Vagina (tissue), 2 donors: ENCODE measurements at regions not wholly inside any gene's neighbourhood (a gene's known extent, or its start where the extent isn't known, plus 50 kb on each side); places are given as distances from the start of the nearest gene placed in this dataset.

Source experiments
- DNase-seq, 2 donors: peaks; one replicate each; pipeline ENCODE4 v3.0.0-alpha.2; 2017; ENCODE audit errors: extremely low spot score in 2 of 2
- H3K27ac ChIP-seq: fragments of 200-600 bp; sonication (generic); one replicate; pipeline ENCODE4 v1.5.1; 2019
- H3K27me3 ChIP-seq: fragments of 200-600 bp; sonication (generic); one replicate; pipeline ENCODE4 v1.5.1; 2019
- H3K36me3 ChIP-seq, 2 donors: fragments of 200-600 bp; sonication (generic); one replicate each; pipeline ENCODE4 v1.5.1; 2017 to 2019
- H3K4me1 ChIP-seq: fragments of 200-600 bp; sonication (generic); one replicate; pipeline ENCODE4 v1.5.1; 2019
- H3K4me3 ChIP-seq, 2 donors: fragments of 200-600 bp; sonication (generic); 1 replicate in 1 of 2; 2 replicates in 1 of 2; pipeline ENCODE4 v1.5.1; 2016 to 2019
- H3K9me3 ChIP-seq: fragments of 200-600 bp; sonication (generic); one replicate; pipeline ENCODE4 v1.5.1; 2019
- POLR2A ChIP-seq, 2 donors: fragments of 450-650 bp; IDR thresholded peaks; one replicate each; pipeline ENCODE4 v1.6.1; 2017; ENCODE audit warnings: antibody characterized with exemption in 2 of 2, mild to moderate bottlenecking in 2 of 2, moderate library complexity in 2 of 2
- POLR2AphosphoS5 ChIP-seq, 2 donors: sonication (generic); formaldehyde crosslinking; IDR thresholded peaks; one replicate each; pipeline ENCODE4 v1.9.0; 2017; ENCODE audit warnings: antibody characterized with exemption in 2 of 2, mild to moderate bottlenecking in 2 of 2, low read depth in 1 of 2; ENCODE audit not compliant: insufficient read depth in 1 of 2
- intact Hi-C: fragments of 100-400 bp; cut with DNase I; formaldehyde crosslinking; loops from one replicate; pipeline ENCODE4 v1.15.1; 2023
- TF ChIP-seq, protein P1 (sequence below), 3 experiments: fragments of 450-650 bp in 2 of 3; fragments of 200-600 bp in 1 of 3; sonication (generic) in 1 of 3; IDR thresholded peaks; one replicate each; pipeline ENCODE4 v1.5.1; 2017 to 2019; ENCODE audit warnings: antibody characterized with exemption in 3 of 3, mild to moderate bottlenecking in 2 of 3, moderate library complexity in 2 of 3

- Histone ChIP-seq H3K27me3 (no peaks in the 10 kb centered on the region), H3K27ac (no peak overlapping the region), H3K4me1 (no peaks in the 10 kb centered on the region), H3K4me3 (no peak overlapping the region), H3K9me3 (no peaks in the 10 kb centered on the region), H3K36me3 (no peaks in the 10 kb centered on the region)
- intact Hi-C loops: no loop called here
- TF ChIP-seq POLR2A (IDR thresholded peaks at IDR 0.05) (no peak), POLR2AphosphoS5 (IDR thresholded peaks at IDR 0.05; ENCODE audit: insufficient read depth in 1 of 2, low read depth in 1 of 2) (no peak)
- TF ChIP-seq, protein P1, sequence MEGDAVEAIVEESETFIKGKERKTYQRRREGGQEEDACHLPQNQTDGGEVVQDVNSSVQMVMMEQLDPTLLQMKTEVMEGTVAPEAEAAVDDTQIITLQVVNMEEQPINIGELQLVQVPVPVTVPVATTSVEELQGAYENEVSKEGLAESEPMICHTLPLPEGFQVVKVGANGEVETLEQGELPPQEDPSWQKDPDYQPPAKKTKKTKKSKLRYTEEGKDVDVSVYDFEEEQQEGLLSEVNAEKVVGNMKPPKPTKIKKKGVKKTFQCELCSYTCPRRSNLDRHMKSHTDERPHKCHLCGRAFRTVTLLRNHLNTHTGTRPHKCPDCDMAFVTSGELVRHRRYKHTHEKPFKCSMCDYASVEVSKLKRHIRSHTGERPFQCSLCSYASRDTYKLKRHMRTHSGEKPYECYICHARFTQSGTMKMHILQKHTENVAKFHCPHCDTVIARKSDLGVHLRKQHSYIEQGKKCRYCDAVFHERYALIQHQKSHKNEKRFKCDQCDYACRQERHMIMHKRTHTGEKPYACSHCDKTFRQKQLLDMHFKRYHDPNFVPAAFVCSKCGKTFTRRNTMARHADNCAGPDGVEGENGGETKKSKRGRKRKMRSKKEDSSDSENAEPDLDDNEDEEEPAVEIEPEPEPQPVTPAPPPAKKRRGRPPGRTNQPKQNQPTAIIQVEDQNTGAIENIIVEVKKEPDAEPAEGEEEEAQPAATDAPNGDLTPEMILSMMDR (IDR thresholded peaks at IDR 0.05): no peak
- no peak for DNase-seq
Observed at GRCh38 chr17:79322211-79323123, 247.8 kb downstream of the ENGASE start.

GRCh38 chr17:79320331-79320730 lies 245.7 kb downstream of the ENGASE start:
- intact Hi-C loops: no loop called here
- Histone ChIP-seq H3K4me3 (no peak overlapping the region), H3K27me3 (no peaks in the 10 kb centered on the region)

GRCh38 chr17:79317916-79318315 lies 243.3 kb downstream of the ENGASE start:
- Histone ChIP-seq H3K4me1 (no peaks in the 10 kb centered on the region), H3K27me3 (no peaks in the 10 kb centered on the region), H3K36me3 (no peaks in the 10 kb centered on the region), H3K4me3 (no peak overlapping the region), H3K27ac (no peak overlapping the region), H3K9me3 (no peaks in the 10 kb centered on the region)
- intact Hi-C loops: loop anchor here (5.0 kb wide), 1 partner anchor 81 kb away; no protein-coding TSS in a partner anchor
- DNase-seq: no peak
- TF ChIP-seq POLR2A (IDR thresholded peaks at IDR 0.05) (no peak), POLR2AphosphoS5 (IDR thresholded peaks at IDR 0.05; ENCODE audit: insufficient read depth in 1 of 2, low read depth in 1 of 2) (no peak)
- TF ChIP-seq, protein P1 (IDR thresholded peaks at IDR 0.05): no peak

More at GRCh38 chr17:79320331-79320730, 245.7 kb downstream of the ENGASE start:
- Histone ChIP-seq H3K9me3 (no peaks in the 10 kb centered on the region), H3K27ac (no peak overlapping the region), H3K36me3 (no peaks in the 10 kb centered on the region), H3K4me1 (no peaks in the 10 kb centered on the region)
- TF ChIP-seq, protein P1 (IDR thresholded peaks at IDR 0.05): no peak
- TF ChIP-seq POLR2A (IDR thresholded peaks at IDR 0.05): no peak
- no peak for TF ChIP-seq POLR2AphosphoS5 (IDR thresholded peaks at IDR 0.05; ENCODE audit: insufficient read depth in 1 of 2, low read depth in 1 of 2)
- no peak for DNase-seq

DNA sequence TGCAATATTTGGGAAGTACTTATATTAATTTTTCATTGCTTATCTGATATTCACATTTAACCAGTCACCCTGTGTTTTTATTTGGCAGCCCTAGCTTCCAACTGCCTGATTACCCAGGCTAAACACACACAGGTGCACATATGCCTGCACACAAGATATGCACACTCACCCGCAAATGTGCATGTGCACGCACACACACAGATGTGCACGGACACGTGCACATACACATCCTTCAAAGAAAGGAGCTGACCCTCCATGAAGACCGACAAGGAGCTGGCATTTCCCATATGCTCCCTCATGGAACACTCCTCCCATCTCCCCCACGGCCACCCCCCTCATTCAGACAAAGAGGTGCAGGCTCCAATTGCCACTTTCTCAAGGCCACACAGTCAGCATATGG lies 242.2 kb downstream of the ENGASE start:
- no peak overlapping the region for H3K4me3 ChIP-seq
- no peaks in the 10 kb centered on the region for H3K27me3 ChIP-seq
- intact Hi-C loops: loop anchor here (5.0 kb wide), 1 partner anchor 80 kb away; no protein-coding TSS in a partner anchor
- no peak overlapping the region for H3K27ac ChIP-seq
- H3K9me3 ChIP-seq: no peaks in the 10 kb centered on the region
- TF ChIP-seq, protein P1 (IDR thresholded peaks at IDR 0.05): no peak
- TF ChIP-seq POLR2AphosphoS5 (IDR thresholded peaks at IDR 0.05; ENCODE audit: insufficient read depth in 1 of 2, low read depth in 1 of 2): no peak
- no peak for TF ChIP-seq POLR2A (IDR thresholded peaks at IDR 0.05)
- no peak for DNase-seq
- H3K4me1 ChIP-seq: no peaks in the 10 kb centered on the region
- H3K36me3 ChIP-seq: no peaks in the 10 kb centered on the region
